ENCODE measurements at regions not wholly inside any gene's neighbourhood (a gene's known extent, or its start where the extent isn't known, plus 50 kb on each side); places are given as distances from the start of the nearest gene placed in this dataset.

DNA sequence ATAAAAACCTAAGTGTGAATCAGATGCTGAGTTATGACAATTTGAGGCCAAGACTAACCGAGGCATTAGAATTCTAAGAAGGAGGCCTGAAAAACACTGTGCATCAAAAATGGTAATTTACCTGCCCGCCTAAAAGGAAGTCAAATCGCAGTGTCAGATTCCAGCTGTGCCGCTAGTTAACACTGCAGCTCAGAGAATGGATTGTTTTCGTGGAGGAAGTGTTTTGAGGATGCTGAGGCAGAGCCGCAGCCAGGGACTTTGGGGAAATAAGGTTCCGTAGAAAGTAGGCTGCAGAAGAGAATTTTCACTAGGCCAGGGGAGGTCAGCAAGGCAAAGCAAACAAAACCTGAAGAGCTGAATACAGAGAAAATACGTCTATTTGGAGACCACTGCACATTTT lies 226.4 kb upstream of the ISL1 start:
- no peak for TF ChIP-seq CTCF (IDR thresholded peaks at IDR 0.05; ENCODE audit: low read length)
- TF ChIP-seq EZH2 (IDR thresholded peaks at IDR 0.05; ENCODE audit: borderline replicate concordance, low read length) = no peak
